ENCODE measurements at regions not wholly inside any gene's neighbourhood (a gene's known extent, or its start where the extent isn't known, plus 50 kb on each side); places are given as distances from the start of the nearest gene placed in this dataset.
A peak's percentile ranks its signal among the peaks of the same experiment; 100 is the strongest.
"Not testable (repeated sequence)": the region's sequence is repeated elsewhere in the genome, so short reads cannot be mapped to it uniquely, and the experiment has no call there.

- Mint-ChIP-seq H3K27me3 (peaks cover 53% of the 10 kb centered on the region), H3K9me3 (peaks cover 11% of the 10 kb centered on the region), H3K4me1 (peaks cover 18% of the 10 kb centered on the region), H3K27ac (no peak overlapping the region), H3K36me3 (no peaks in the 10 kb centered on the region), H3K4me3 (peak overlapping the region; percentile 53)
- peak; percentile 25 for DNase-seq
- CTCF ChIA-PET = interaction anchor here (0.6 to 1.2 kb wide), 4 partner anchors 119 to 340 kb away, joined by 3 read pairs; partner anchors contain the start of gene FAXDC2
Measured at GRCh38 chr5:154647114-154647760, 107.9 kb upstream of the LARP1 start.

- peak overlapping the region; percentile 53 for H3K4me3 Mint-ChIP-seq
- peaks cover 53% of the 10 kb centered on the region for H3K27me3 Mint-ChIP-seq
- H3K9me3 Mint-ChIP-seq = peaks cover 11% of the 10 kb centered on the region
- no peak for DNase-seq
- CTCF ChIA-PET = interaction anchor here (0.6 to 0.9 kb wide), 4 partner anchors 27 to 1967 kb away, joined by 3 to 4 read pairs (median 3); no protein-coding TSS in a partner anchor
- H3K27ac Mint-ChIP-seq = no peak overlapping the region
- H3K36me3 Mint-ChIP-seq = no peaks in the 10 kb centered on the region
- H3K4me1 Mint-ChIP-seq = peaks cover 18% of the 10 kb centered on the region
Measured at GRCh38 chr5:154646745-154647113, 108.4 kb upstream of the LARP1 start.

DNA sequence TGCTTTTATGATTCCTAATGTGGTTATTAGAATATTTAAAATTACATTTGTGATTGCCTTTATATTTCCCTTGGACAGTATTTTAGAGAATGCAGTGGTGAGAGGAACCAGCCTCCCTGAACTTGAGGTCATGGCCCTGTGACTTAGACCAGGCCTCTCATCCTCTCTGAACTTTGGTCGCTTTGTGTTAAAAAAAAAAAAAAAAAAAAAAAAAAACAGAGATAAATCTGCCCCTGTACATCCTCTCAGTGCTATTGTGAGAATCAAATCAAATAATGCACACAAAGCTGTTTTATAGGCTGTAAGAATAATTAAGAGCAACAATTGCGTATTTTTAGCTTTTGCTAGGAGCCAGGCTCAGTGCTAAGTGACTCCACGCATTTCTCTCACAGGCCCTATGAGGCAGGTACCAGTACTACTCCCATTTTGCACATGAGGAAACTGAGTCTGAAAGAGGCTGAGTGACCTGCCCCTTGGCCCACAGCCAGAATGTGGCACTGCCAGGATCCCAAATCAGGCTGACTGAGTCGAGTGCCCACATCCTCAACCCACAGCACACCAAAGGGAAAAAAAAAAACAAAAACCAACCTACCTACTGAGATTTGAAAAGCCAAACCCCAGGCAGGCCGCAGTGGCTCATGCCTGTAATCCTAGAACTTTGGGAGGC is 110.3 kb upstream of the LARP1 start:
- peaks cover 18% of the 10 kb centered on the region for H3K4me1 Mint-ChIP-seq
- CTCF ChIA-PET = no interaction called here

GRCh38 chr5:154642499-154643245 is 112.5 kb upstream of the LARP1 start:
- Mint-ChIP-seq H3K4me1 (peaks cover 12% of the 10 kb centered on the region), H3K36me3 (no peaks in the 10 kb centered on the region), H3K4me3 (no peak overlapping the region), H3K9me3 (peaks cover 11% of the 10 kb centered on the region), H3K27me3 (peaks cover 38% of the 10 kb centered on the region), H3K27ac (no peak overlapping the region)
- CTCF ChIA-PET = no interaction called here
- peak; percentile 23 for DNase-seq

More for the DNA sequence above, 110.3 kb upstream of the LARP1 start:
- no peak overlapping the region for H3K4me3 Mint-ChIP-seq
- H3K36me3 Mint-ChIP-seq = no peaks in the 10 kb centered on the region
- DNase-seq = no peak
- peaks cover 11% of the 10 kb centered on the region for H3K9me3 Mint-ChIP-seq
- no peak overlapping the region for H3K27ac Mint-ChIP-seq
- H3K27me3 Mint-ChIP-seq = peaks cover 53% of the 10 kb centered on the region

GRCh38 chr5:154640213-154640831 is 114.9 kb upstream of the LARP1 start:
- not testable (repeated sequence) for H3K4me3 Mint-ChIP-seq, H3K4me1 Mint-ChIP-seq, H3K36me3 Mint-ChIP-seq, DNase-seq, H3K27ac Mint-ChIP-seq
- Mint-ChIP-seq H3K27me3 (peaks cover 26% of the 10 kb centered on the region), H3K9me3 (peaks cover 11% of the 10 kb centered on the region)
- CTCF ChIA-PET = interaction anchor here (0.9 to 2.4 kb wide), 3 partner anchors 120 to 665 kb away, joined by 3 to 10 read pairs (median 3); no protein-coding TSS in a partner anchor

DNA sequence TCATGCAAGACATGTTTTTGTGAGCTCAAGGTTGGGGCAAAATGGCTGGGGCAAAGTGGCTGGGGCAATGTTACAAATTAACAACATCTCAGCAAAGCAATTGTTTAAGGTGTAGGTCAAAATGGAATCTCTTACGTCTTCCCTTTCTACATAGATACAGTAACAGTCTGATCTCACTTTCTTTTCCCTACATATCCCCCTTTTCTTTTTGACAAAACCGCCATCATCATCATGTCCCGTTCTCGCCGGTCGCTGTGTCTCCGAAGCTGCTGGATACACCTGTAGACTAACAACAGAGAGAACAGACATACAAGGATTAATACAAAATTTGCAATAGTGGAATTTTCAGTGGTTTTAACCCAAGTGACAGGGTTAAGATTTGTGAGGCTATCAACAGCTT is 118.4 kb upstream of the LARP1 start:
- H3K4me3 Mint-ChIP-seq, H3K36me3 Mint-ChIP-seq, H3K4me1 Mint-ChIP-seq, DNase-seq, CTCF ChIA-PET, H3K27ac Mint-ChIP-seq, H3K9me3 Mint-ChIP-seq, H3K27me3 Mint-ChIP-seq: not testable (repeated sequence)

DNA sequence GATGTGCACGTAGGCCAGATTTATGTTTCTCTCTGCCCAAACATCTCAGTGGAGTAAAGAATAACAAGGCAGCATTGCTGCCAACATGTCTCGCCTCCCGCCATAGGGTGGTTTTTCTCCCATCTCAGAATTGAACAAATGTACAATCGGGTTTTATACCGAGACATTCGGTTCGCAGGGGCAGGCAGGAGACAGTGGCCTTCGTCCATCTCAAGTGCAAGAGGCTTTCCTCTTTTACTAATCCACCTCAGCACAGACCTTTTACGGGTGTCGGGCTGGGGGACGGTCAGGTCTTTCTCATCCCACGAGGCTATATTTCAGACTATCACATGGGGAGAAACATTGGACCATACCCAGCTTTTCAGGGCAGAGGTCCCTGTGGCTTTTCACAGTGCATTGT is 118.9 kb upstream of the LARP1 start:
- H3K27me3 Mint-ChIP-seq, CTCF ChIA-PET, H3K4me3 Mint-ChIP-seq, H3K36me3 Mint-ChIP-seq, H3K27ac Mint-ChIP-seq, H3K9me3 Mint-ChIP-seq, DNase-seq, H3K4me1 Mint-ChIP-seq: not testable (repeated sequence)

DNA sequence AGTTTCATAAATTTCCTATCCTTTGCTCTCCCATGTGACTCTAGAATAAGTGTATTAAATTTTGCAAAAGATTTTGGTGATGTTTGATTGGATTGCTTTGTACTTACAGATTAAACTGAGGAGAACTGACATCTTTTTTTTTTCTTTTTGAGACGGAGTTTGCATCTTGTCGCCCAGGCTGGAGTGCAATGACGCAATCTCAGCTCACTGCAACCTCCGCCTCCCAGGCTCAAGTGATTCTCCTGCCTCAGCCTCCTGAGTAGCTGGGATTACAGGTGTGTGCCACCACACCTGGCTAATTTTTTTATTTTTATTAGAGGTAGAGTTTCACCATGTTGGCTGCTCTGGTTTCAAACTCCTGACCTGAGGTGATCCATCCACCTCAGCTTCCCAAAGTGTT is 121.4 kb upstream of the LARP1 start:
- peaks cover 13% of the 10 kb centered on the region for H3K27me3 Mint-ChIP-seq
- CTCF ChIA-PET, H3K4me3 Mint-ChIP-seq, H3K9me3 Mint-ChIP-seq, DNase-seq, H3K4me1 Mint-ChIP-seq, H3K27ac Mint-ChIP-seq, H3K36me3 Mint-ChIP-seq: not testable (repeated sequence)

DNA sequence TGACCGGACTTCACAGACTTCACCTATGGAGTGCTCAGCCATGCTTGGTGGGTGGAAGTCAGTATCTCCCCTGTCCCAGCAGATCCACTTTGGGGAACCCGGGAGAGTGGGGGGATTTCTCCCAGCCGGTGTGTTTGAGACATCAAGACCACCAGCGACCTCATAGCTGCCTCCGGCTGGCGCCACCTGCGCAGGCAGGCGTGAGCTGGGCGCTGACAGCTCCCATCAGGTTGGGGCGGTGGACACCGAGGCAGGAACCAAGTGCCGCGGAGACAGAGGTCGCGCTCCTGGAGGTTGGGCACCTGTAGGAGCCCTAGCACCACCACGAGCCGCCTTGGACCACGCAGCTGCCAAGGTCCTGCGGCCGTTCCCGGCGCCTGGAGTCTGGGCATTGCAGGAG is 124.0 kb upstream of the LARP1 start:
- no peaks in the 10 kb centered on the region for H3K4me1 Mint-ChIP-seq
- peaks cover 9% of the 10 kb centered on the region for H3K27me3 Mint-ChIP-seq
- no peaks in the 10 kb centered on the region for H3K9me3 Mint-ChIP-seq
- H3K4me3 Mint-ChIP-seq = no peak overlapping the region
- no peak for DNase-seq
- no peak overlapping the region for H3K27ac Mint-ChIP-seq
- CTCF ChIA-PET = interaction anchor here (0.7 to 1.2 kb wide), 3 partner anchors 20 to 163 kb away, joined by 3 read pairs; no protein-coding TSS in a partner anchor
- no peaks in the 10 kb centered on the region for H3K36me3 Mint-ChIP-seq

DNA sequence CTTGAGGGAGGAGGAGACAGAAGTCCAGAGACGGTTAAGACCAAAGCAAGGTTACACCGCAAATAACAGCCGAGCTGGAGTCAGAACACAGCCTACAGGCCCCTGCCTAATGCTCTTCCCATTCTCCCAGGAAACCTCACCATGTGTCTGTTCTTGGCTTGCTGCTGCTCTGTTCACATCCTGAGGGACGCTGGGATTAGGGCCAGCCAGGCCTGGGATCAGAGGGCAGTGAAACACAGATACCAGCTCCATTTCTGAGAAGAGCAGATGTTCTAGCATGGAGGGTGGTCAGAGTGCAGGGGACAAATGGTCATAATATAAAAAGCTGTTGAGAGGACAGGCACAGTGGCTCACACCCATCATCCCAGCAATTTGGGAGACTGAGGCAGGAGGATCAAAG is 124.8 kb upstream of the LARP1 start:
- CTCF ChIA-PET = interaction anchor here (0.6 to 1.4 kb wide), 5 partner anchors 11 to 558 kb away, joined by 3 read pairs; no protein-coding TSS in a partner anchor
- Mint-ChIP-seq H3K27ac (no peak overlapping the region), H3K4me3 (no peak overlapping the region), H3K36me3 (no peaks in the 10 kb centered on the region), H3K4me1 (no peaks in the 10 kb centered on the region), H3K9me3 (no peaks in the 10 kb centered on the region), H3K27me3 (peaks cover 8% of the 10 kb centered on the region)
- DNase-seq = no peak

DNA sequence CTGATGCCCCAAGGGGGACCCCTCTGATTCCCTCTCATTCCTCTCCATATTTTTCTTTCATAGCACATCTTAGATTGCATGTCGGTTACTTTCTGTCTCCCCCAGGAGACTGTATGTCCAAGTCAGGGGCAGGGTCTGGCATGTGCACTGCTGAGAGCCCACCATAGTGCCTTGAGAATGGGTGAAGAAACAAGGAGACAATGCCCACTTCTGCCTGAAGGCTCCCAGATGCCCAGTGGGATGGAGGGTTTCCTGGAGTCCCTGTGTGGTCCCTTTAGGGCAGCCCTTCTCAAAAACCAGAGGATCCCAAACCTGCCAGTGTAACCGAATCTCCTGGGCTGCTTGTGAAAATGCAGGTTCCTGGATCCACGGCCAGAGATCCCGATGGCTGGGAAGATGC is 126.5 kb upstream of the LARP1 start:
- CTCF ChIA-PET = no interaction called here
- Mint-ChIP-seq H3K27me3 (peaks cover 14% of the 10 kb centered on the region), H3K4me3 (no peak overlapping the region), H3K27ac (no peak overlapping the region), H3K4me1 (no peaks in the 10 kb centered on the region), H3K9me3 (no peaks in the 10 kb centered on the region), H3K36me3 (no peaks in the 10 kb centered on the region)
- no peak for DNase-seq

GRCh38 chr5:154627698-154628678 is 127.2 kb upstream of the LARP1 start:
- no peaks in the 10 kb centered on the region for H3K4me1 Mint-ChIP-seq
- no peaks in the 10 kb centered on the region for H3K9me3 Mint-ChIP-seq
- DNase-seq = no peak
- H3K27me3 Mint-ChIP-seq = peaks cover 17% of the 10 kb centered on the region
- H3K27ac Mint-ChIP-seq = no peak overlapping the region
- H3K4me3 Mint-ChIP-seq = no peak overlapping the region
- H3K36me3 Mint-ChIP-seq = no peaks in the 10 kb centered on the region
- CTCF ChIA-PET = interaction anchor here (1.0 kb wide), 1 partner anchor 556 kb away, joined by 3 read pairs; no protein-coding TSS in a partner anchor

DNA sequence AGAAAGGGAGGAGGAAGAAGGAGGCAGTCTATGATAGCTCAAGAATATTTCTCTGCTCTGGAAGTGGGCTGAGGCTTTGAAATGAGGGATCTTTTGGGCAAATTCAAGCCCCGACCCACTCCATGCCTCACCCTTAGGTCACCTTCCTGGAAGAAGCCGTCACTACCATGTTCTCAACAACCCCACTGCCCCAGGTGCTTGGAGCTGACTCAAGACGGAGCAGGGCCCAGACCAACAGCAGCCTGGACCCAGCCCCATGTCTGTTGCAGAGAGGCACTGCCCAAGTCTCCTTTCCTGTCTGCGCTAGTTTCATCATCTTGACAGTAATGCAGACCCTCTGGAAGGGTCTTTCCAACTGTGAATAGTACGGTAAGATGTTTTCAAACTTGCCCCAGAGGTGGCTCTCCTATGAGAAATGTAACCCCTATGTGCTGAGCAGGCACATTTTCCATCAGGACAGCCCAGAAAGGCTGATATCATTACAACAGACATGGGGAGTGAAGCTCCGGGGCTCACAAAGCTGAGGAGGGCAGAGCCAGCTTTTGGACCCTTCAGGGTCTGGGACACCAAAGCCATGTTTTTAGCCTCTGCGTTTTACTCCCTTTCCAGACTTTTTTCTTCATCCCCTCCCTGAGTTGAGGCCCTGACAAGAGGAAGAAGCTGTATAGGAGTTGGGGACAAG is 128.2 kb upstream of the LARP1 start:
- Mint-ChIP-seq H3K27ac (no peak overlapping the region), H3K4me3 (no peak overlapping the region), H3K4me1 (no peaks in the 10 kb centered on the region), H3K27me3 (peaks cover 17% of the 10 kb centered on the region), H3K9me3 (no peaks in the 10 kb centered on the region), H3K36me3 (no peaks in the 10 kb centered on the region)
- DNase-seq = no peak
- CTCF ChIA-PET = interaction anchor here (1.0 kb wide), 1 partner anchor 555 kb away, joined by 3 read pairs; no protein-coding TSS in a partner anchor
